Lung (tissue), 11 donors: ENCODE measurements at regions not wholly inside any gene's neighbourhood (a gene's known extent, or its start where the extent isn't known, plus 50 kb on each side); places are given as distances from the start of the nearest gene placed in this dataset.

Source experiments
- ATAC-seq: fragments of 200-7000 bp; cut with Tn5 transposase; one replicate; pipeline ENCODE4 v1.9.1; 2020; ENCODE audit warnings: moderate number of reproducible peaks; ENCODE audit not compliant: insufficient read depth, low FRiP score
- DNase-seq, 3 donors: peaks; one replicate each; pipeline ENCODE4 v3.0.0-alpha.2; 2013 to 2017
- H3K27ac ChIP-seq, 2 donors: one replicate each; pipeline ENCODE4 v1.5.1; 2013; ENCODE audit warnings: mild to moderate bottlenecking in 2 of 2, moderate library complexity in 2 of 2, control low read depth in 1 of 2, inconsistent platforms in 1 of 2, low read depth in 1 of 2, low read length in 1 of 2
- H3K27me3 ChIP-seq, 3 donors: one replicate each; pipeline ENCODE4 v1.5.1; 2013; ENCODE audit warnings: low read length in 2 of 3; ENCODE audit not compliant: control insufficient read depth in 3 of 3, insufficient read depth in 3 of 3
- H3K36me3 ChIP-seq, 4 donors: one replicate each; pipeline ENCODE4 v1.5.1; 2013; ENCODE audit warnings: low read length in 4 of 4, mild to moderate bottlenecking in 1 of 4, moderate library complexity in 1 of 4; ENCODE audit not compliant: control insufficient read depth in 4 of 4, insufficient read depth in 4 of 4
- H3K4me1 ChIP-seq, 5 donors: one replicate each; pipeline ENCODE4 v1.5.1; 2013; ENCODE audit warnings: low read length in 5 of 5, mild to moderate bottlenecking in 2 of 5, moderate library complexity in 1 of 5; ENCODE audit not compliant: control insufficient read depth in 5 of 5, insufficient read depth in 5 of 5
- H3K4me3 ChIP-seq: one replicate; pipeline ENCODE4 v1.5.1; 2013; ENCODE audit warnings: mild to moderate bottlenecking, control low read depth, moderate library complexity
- H3K9ac ChIP-seq, 2 donors: one replicate each; pipeline ENCODE4 v1.5.1; 2013; ENCODE audit warnings: low read length in 2 of 2, control low read depth in 1 of 2; ENCODE audit not compliant: insufficient read depth in 1 of 2
- H3K9me3 ChIP-seq, 4 donors: one replicate each; pipeline ENCODE4 v1.5.1; 2013; ENCODE audit warnings: low read length in 3 of 4, mild to moderate bottlenecking in 1 of 4, moderate library complexity in 1 of 4; ENCODE audit not compliant: control insufficient read depth in 4 of 4, insufficient read depth in 3 of 4
- CTCF ChIP-seq: IDR thresholded peaks from 2 replicates; pipeline ENCODE4 v1.5.1; 2012; ENCODE audit warnings: mild to moderate bottlenecking; ENCODE audit errors: control extremely low read depth, extremely low read depth
- WGBS, 2 donors: extraction: QIAGEN DNeasy Blood & Tissue Kit; methylation state at CpG; one replicate each; pipeline ENCODE4 v1.1.7; 2013; 5-methylcytosine and 5-hydroxymethylcytosine counted together
- donor health status: control.
- donor health status: control.
- donor health status: Bipolar disorder and iron deficiency.
- donor health status: healthy.
- donor health status: DM: yes; HTN: yes; CAD: no.

- H3K27ac ChIP-seq = no peak overlapping the region
- TF ChIP-seq CTCF = no peak
- no peaks in the 10 kb centered on the region for H3K4me1 ChIP-seq
- no peak for ATAC-seq
- no peak overlapping the region for H3K4me3 ChIP-seq
- H3K27me3 ChIP-seq = peaks cover 0 to 3% (median 2%) of the 10 kb centered on the region in 3 donors
- no peak overlapping the region for H3K9ac ChIP-seq
- H3K9me3 ChIP-seq = no peaks in the 10 kb centered on the region
- DNase-seq = no peak
- H3K36me3 ChIP-seq = no peaks in the 10 kb centered on the region
- WGBS, 2 donors = 69 to 76% methylated on average over 10 of the region's 10 CpGs
Measured at GRCh38 chr22:35148866-35149548, 83.0 kb downstream of the ISX start.

DNA sequence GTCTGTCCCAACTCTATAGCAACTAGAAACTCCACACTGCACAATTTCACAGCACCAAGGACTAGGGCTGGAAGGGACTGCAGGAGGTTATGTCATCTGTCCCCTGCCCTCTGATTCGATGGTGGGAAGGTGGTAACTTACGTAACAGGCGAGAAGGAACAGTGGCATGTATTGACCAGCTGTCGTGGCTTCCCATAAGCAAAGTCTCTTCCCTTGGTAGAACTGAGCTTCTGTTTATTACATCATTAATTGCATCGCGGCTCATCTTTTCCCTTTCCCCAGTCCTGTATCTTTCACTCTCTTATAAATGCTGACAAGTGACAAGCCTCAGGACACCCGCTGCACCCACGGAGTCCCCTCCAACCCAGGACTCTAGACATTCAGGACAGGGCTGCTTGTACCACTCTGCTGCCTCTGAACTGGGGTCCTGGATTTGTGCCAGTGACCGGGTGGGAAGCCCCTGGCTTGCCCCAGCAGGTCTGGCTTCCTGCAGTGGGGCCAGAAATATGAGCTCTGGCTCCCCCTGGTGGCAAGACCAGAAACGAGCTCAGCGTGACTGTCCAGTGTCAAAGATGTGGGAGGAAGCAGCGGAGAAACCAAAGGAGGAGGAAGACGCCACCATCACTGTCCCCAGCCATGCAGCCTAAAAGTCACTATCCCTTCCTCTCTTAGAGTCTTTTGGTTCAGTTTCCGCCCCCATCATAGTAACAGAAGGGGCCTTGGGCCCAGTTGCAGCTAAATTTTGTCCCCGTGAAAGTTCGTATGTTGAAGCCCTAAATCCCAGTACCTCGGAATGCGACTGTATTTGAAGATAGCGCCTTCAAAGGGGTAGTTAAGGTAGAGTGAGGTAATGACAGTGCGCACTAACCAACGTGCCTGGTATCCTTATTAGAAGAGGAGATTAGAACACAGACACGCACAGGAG, 84.5 kb downstream of the ISX start:
- H3K4me1 ChIP-seq = no peaks in the 10 kb centered on the region
- peaks cover 0 to 3% (median 2%) of the 10 kb centered on the region in 3 donors for H3K27me3 ChIP-seq
- no peak overlapping the region for H3K4me3 ChIP-seq
- H3K9me3 ChIP-seq = no peaks in the 10 kb centered on the region
- ATAC-seq = no peak
- peak; percentile 36 for TF ChIP-seq CTCF
- no peaks in the 10 kb centered on the region for H3K36me3 ChIP-seq
- DNase-seq = peak; percentile 64 to 73 (median 64)
- H3K27ac ChIP-seq = no peak overlapping the region
- H3K9ac ChIP-seq = no peak overlapping the region
- 46 to 49% methylated on average over 22 of the region's 22 CpGs for WGBS, 2 donors

DNA sequence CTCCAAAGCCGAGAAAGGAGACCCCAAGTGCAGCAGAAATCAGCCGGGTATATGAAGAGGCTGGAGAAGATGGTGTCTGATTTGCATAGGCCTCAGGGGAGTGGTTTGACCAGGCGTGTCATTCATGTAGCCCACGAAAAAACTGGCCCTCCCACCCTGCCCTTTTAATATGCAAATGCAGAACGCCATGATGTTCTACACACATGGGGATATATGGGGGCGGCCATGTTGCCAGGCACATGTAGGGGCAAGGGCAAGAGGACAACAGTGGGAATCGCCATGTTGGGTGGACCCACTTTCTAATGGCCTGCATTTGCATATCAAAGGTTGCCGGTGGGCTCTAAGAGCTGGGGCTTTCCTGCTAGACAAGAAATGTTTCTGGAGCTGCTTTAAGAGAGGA, 86.4 kb downstream of the ISX start:
- Histone ChIP-seq H3K27me3 (peaks cover 0 to 3% (median 0%) of the 10 kb centered on the region in 3 donors), H3K27ac (no peak overlapping the region), H3K4me1 (no peaks in the 10 kb centered on the region), H3K4me3 (no peak overlapping the region), H3K9ac (no peak overlapping the region), H3K36me3 (no peaks in the 10 kb centered on the region), H3K9me3 (no peaks in the 10 kb centered on the region)
- ATAC-seq (no peak), DNase-seq (no peak)
- no peak for TF ChIP-seq CTCF
- 68 to 71% methylated on average over 8 of the region's 8 CpGs for WGBS, 2 donors
